Body of pancreas (tissue), 4 donors: ENCODE measurements at regions not wholly inside any gene's neighbourhood (a gene's known extent, or its start where the extent isn't known, plus 50 kb on each side); places are given as distances from the start of the nearest gene placed in this dataset.
A peak's percentile ranks its signal among the peaks of the same experiment; 100 is the strongest.

Experiments used
- ATAC-seq: fragments of 150-250 bp; one replicate; pipeline ENCODE4 v1.9.1; 2016
- DNase-seq, 4 donors: peaks; one replicate each; pipeline ENCODE4 v3.0.0-alpha.2; 2019
- H3K27ac ChIP-seq, 4 donors: fragments of 200-600 bp; sonication (generic); 1 replicate in 3 of 4; 2 replicates in 1 of 4; pipeline versions ENCODE4 v1.5.1 to v1.6.1; 2016 to 2019; ENCODE audit warnings: mild to moderate bottlenecking in 1 of 4, mixed read lengths in 1 of 4, moderate library complexity in 1 of 4
- H3K27me3 ChIP-seq, 2 donors: fragments of 200-600 bp; sonication (generic); one replicate each; pipeline ENCODE4 v1.6.0; 2016; ENCODE audit warnings: mild to moderate bottlenecking in 1 of 2
- H3K36me3 ChIP-seq, 2 donors: fragments of 200-600 bp; sonication (generic); replicated peaks in 1 of 2; 2 replicates each; pipeline ENCODE4 v1.5.1; 2016; ENCODE audit warnings: low read depth in 2 of 2; ENCODE audit not compliant: insufficient read depth in 1 of 2
- H3K4me1 ChIP-seq: fragments of 200-600 bp; sonication (generic); one replicate; pipeline ENCODE4 v1.6.0; 2016
- H3K4me3 ChIP-seq, 2 donors: fragments of 200-600 bp; sonication (generic); 1 replicate in 1 of 2; 2 replicates in 1 of 2; pipeline ENCODE4 v1.5.1; 2016 to 2019
- H3K9me3 ChIP-seq, 3 donors: fragments of 200-600 bp; sonication (generic); 1 replicate in 2 of 3; 2 replicates in 1 of 3; pipeline ENCODE4 v1.5.1; 2016
- POLR2A ChIP-seq, 3 donors: fragments of 450-650 bp; IDR thresholded peaks; one replicate each; pipeline ENCODE4 v1.6.1; 2016; ENCODE audit warnings: antibody characterized with exemption in 3 of 3, mild to moderate bottlenecking in 2 of 3
- WGBS, 2 donors: methylation state at CpG; one replicate each; pipeline ENCODE4 v1.1.5; 2017; 5-methylcytosine and 5-hydroxymethylcytosine counted together
- intact Hi-C: fragments of 100-400 bp; cut with DNase I; formaldehyde crosslinking; loops from one replicate; pipeline ENCODE4 v1.15.1; 2023
- TF ChIP-seq, protein P1 (sequence below), 7 experiments: fragments of 450-650 bp in 4 of 7; fragments of 200-600 bp in 3 of 7; sonication (generic) in 3 of 7; IDR thresholded peaks; one replicate each; pipeline ENCODE4 v1.5.1; 2016 to 2019; ENCODE audit warnings: antibody characterized with exemption in 7 of 7

DNA sequence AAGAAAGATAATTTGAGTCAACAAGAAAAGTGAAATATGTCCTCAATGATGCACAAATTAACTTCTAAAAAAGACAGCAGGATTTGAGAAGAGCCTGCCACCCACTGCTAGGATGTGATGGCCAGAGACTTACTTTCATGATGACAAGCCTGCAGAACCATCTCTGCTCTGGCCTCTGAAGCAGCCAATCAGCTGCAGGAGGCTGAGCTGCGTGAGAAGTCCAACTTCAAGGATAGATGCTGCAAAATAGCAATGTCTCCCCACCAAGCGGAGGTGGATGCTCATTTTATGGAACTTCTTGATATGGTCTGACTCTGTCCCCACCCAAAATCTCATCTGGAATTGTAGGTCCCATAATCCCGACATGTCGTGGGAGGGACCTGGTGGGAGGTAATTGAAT lies 53.1 kb downstream of the CYRIA start:
- Histone ChIP-seq H3K27me3 (no peaks in the 10 kb centered on the region), H3K9me3 (no peaks in the 10 kb centered on the region), H3K36me3 (no peaks in the 10 kb centered on the region), H3K4me3 (no peak overlapping the region), H3K4me1 (peaks cover 16% of the 10 kb centered on the region), H3K27ac (no peak overlapping the region)
- intact Hi-C loops, result loop anchor here (5.0 kb wide), 1 partner anchor 140 kb away; no protein-coding TSS in a partner anchor
- DNase-seq (no peak), ATAC-seq (no peak)
- no peak for TF ChIP-seq POLR2A (IDR thresholded peaks at IDR 0.05)
- TF ChIP-seq, protein P1, sequence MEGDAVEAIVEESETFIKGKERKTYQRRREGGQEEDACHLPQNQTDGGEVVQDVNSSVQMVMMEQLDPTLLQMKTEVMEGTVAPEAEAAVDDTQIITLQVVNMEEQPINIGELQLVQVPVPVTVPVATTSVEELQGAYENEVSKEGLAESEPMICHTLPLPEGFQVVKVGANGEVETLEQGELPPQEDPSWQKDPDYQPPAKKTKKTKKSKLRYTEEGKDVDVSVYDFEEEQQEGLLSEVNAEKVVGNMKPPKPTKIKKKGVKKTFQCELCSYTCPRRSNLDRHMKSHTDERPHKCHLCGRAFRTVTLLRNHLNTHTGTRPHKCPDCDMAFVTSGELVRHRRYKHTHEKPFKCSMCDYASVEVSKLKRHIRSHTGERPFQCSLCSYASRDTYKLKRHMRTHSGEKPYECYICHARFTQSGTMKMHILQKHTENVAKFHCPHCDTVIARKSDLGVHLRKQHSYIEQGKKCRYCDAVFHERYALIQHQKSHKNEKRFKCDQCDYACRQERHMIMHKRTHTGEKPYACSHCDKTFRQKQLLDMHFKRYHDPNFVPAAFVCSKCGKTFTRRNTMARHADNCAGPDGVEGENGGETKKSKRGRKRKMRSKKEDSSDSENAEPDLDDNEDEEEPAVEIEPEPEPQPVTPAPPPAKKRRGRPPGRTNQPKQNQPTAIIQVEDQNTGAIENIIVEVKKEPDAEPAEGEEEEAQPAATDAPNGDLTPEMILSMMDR (IDR thresholded peaks at IDR 0.05), result no peak
- 65 to 71% methylated on average over 4 of the region's 4 CpGs for WGBS, 2 donors

DNA sequence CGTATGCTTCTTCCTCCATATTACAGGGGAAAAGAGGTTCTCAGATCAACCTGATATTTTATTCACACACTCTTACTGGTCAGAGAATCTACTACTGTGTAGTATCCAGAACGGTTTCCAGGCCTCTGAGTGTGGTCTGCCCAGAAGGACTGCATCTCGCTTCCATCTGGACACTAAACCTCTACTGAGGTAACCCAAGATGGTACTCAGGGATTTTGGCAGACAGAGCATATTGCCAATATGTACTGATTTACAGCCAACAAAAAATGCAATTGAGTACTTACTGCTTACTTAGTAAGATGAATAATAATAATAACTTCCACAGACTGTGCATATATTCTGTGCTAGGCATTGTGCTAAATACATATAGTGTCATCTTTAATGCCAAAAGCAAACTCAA lies 55.8 kb downstream of the CYRIA start:
- no peak overlapping the region for H3K4me3 ChIP-seq
- H3K9me3 ChIP-seq, result no peaks in the 10 kb centered on the region
- no peak for TF ChIP-seq POLR2A (IDR thresholded peaks at IDR 0.05)
- TF ChIP-seq, protein P1 (IDR thresholded peaks at IDR 0.05), result no peak
- no peaks in the 10 kb centered on the region for H3K36me3 ChIP-seq
- no peak for ATAC-seq
- 71 to 74% methylated on average over 3 of the region's 3 CpGs for WGBS, 2 donors
- H3K27me3 ChIP-seq, result no peaks in the 10 kb centered on the region
- H3K27ac ChIP-seq, result no peak overlapping the region
- intact Hi-C loops, result loop anchor here (5.0 kb wide), 1 partner anchor 143 kb away; no protein-coding TSS in a partner anchor
- peaks cover 8% of the 10 kb centered on the region for H3K4me1 ChIP-seq
- DNase-seq, result no peak

DNA sequence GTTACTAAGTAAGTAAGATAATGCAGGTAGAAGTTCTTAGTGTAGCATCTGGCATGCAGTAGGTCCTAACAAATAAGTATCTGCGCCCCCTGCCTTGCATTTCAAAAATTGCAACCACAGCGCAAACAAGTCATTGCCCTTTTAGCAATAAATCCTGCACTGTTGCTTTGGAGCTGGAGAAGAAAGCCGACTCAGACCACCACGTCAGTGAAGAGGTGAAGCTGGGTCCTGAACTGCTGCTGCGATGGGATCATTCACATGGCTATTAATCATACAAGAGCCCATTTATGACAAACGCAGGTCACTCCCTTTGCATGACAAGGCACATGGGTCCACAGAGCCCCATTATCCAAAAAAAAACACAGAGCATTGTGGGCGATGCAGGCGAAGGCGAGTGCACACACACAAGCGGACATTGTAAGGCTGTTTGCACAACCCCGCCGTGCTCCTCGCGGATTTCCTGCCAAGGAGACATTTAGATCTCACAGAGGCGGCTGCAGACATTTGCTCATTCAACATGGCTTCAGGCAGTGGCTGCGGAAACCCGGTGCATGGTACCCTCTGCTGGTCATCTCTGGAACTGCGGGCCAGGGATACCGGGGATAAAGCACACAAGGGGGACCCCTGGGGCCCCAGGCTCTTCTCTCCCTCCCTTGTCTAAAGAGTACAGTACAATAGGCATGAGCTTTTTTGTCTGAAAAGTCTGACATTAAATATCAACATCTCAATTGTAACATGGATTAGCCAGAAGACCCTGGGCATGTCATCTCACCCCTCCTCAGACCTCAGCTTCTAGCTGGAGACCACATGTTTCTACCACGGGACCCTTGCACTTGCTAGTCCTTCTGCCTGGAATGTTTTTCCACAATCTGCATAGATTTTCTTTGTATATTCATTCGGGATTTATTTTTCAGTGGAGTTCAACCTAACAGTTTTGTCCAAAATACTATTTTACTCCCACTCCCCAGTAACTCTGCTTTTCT lies 56.7 kb downstream of the CYRIA start:
- H3K9me3 ChIP-seq, result no peaks in the 10 kb centered on the region
- ATAC-seq (peak; percentile 89), DNase-seq (peak; percentile 76 to 83 (median 81))
- H3K27ac ChIP-seq, result no peak overlapping the region
- H3K27me3 ChIP-seq, result no peaks in the 10 kb centered on the region
- H3K4me1 ChIP-seq, result peaks cover 8% of the 10 kb centered on the region
- no peak overlapping the region for H3K4me3 ChIP-seq
- 2 to 3% methylated on average over 20 to 21 of the region's 21 CpGs for WGBS, 2 donors
- intact Hi-C loops, result no loop called here
- no peaks in the 10 kb centered on the region for H3K36me3 ChIP-seq
- TF ChIP-seq, protein P1 (IDR thresholded peaks at IDR 0.05), result peak; percentile 64 to 90 (median 80)
- no peak for TF ChIP-seq POLR2A (IDR thresholded peaks at IDR 0.05)

DNA sequence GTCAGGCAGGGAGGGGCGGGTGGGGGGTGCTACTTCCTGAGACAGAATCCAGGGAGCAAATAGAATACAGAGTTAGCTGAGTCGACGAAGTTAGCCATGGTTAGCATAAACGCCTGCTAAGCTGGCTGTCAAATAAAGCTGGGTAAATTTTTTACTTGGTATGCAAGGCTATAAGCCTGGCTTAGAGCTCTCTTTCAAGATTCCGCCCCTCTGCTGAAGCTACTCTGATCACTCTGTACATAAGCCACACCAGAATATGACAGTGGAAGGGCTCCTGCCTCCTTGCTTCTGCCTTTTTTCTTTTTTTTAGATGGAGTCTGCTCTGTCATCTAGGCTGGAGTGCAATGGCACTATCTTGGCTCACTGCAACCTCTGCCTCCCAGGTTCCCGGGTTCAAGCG lies 58.3 kb downstream of the CYRIA start:
- WGBS, 2 donors, result 66 to 69% methylated on average over 7 of the region's 7 CpGs
- TF ChIP-seq, protein P1 (IDR thresholded peaks at IDR 0.05), result no peak
- no peak for TF ChIP-seq POLR2A (IDR thresholded peaks at IDR 0.05)
- Histone ChIP-seq H3K4me1 (peaks cover 8% of the 10 kb centered on the region), H3K4me3 (no peak overlapping the region), H3K27ac (no peak overlapping the region), H3K36me3 (no peaks in the 10 kb centered on the region), H3K27me3 (no peaks in the 10 kb centered on the region), H3K9me3 (no peaks in the 10 kb centered on the region)
- ATAC-seq, result no peak
- intact Hi-C loops, result no loop called here
- DNase-seq, result no peak
